HCT116 (cell line): ENCODE measurements at regions not wholly inside any gene's neighbourhood (a gene's known extent, or its start where the extent isn't known, plus 50 kb on each side); places are given as distances from the start of the nearest gene placed in this dataset.

ENCODE experiments used
- ATAC-seq: fragments of 200-7000 bp; cut with Tn5 transposase; 2 replicates; pipeline ENCODE4 v1.9.1; 2020; ENCODE audit warnings: mild to moderate bottlenecking, moderate library complexity
- BruUV-seq: library from RNA; stranded (reverse); fragments of 400-500 nt; replicated peaks from 2 replicates; lab custom pipeline; 2021; lab: Mats Ljungman, UMichigan
- CTCF ChIA-PET: fragments of 300-600 bp; sonication (Branson Sonifier 250); formaldehyde crosslinking; loops from one replicate; lab custom pipeline; 2021; ENCODE audit warnings: antibody characterized with exemption; lab: Charles Lee
- POLR2A ChIA-PET: fragments of 300-600, 350-600 bp; sonication (Branson Sonifier 250); formaldehyde crosslinking; loops from one replicate; lab custom pipeline; 2021; ENCODE audit warnings: antibody characterized with exemption; lab: Charles Lee
- RAD21 ChIA-PET, 2 experiments: fragments of 300-600 bp; sonication (Branson Sonifier 250); formaldehyde crosslinking; loops; one replicate each; lab custom pipeline; 2023; ENCODE audit warnings: low total read pairs in 2 of 2; ENCODE audit not compliant: uncharacterized antibody in 2 of 2, unreplicated experiment in 2 of 2, low non-redundant PET in 1 of 2; lab: Charles Lee
- DNase-seq: peaks from one replicate; pipeline ENCODE4 v3.0.0-alpha.2; 2010; ENCODE audit warnings: low read depth, low spot score
- H2AFZ ChIP-seq: fragments of 200-600 bp; shearing (Covaris generic), sonication (generic); 2 replicates; pipeline ENCODE4 v1.6.1; 2017; ENCODE audit warnings: low read depth, mixed run types, mixed read lengths, antibody characterized with exemption, low read length; ENCODE audit not compliant: poor library complexity, severe bottlenecking
- H3K27ac ChIP-seq: 2 replicates; pipeline ENCODE4 v1.5.1; 2012; ENCODE audit warnings: low read depth, low read length
- H3K27me3 ChIP-seq: fragments of 200-600 bp; sonication (generic); 2 replicates; pipeline ENCODE4 v1.6.1; 2016; ENCODE audit warnings: mixed run types, low read length, mixed read lengths; ENCODE audit not compliant: insufficient read depth
- H3K36me3 ChIP-seq, 2 experiments: fragments of 200-500 bp in 1 of 2; fragments of 200-600 bp in 1 of 2; sonication (Bioruptor generic) in 1 of 2; sonication (generic) in 1 of 2; 2 replicates each; pipeline versions ENCODE4 v1.5.1 to v1.6.1; 2014 to 2016; ENCODE audit warnings: low read length in 2 of 2, inconsistent platforms in 1 of 2, mixed read lengths in 1 of 2, mixed run types in 1 of 2; ENCODE audit not compliant: insufficient read depth in 2 of 2, control insufficient read depth in 1 of 2
- H3K4me1 ChIP-seq, 2 experiments: fragments of 200-600 bp in 1 of 2; sonication (generic) in 1 of 2; 2 replicates each; pipeline versions ENCODE4 v1.5.1 to v1.6.1; 2012 to 2017; ENCODE audit warnings: low read length in 2 of 2, inconsistent platforms in 1 of 2, mild to moderate bottlenecking in 1 of 2, mixed read lengths in 1 of 2, mixed run types in 1 of 2, moderate library complexity in 1 of 2; ENCODE audit not compliant: insufficient read depth in 2 of 2, control insufficient read depth in 1 of 2
- H3K4me2 ChIP-seq: fragments of 200-600 bp; sonication (generic); 2 replicates; pipeline ENCODE4 v1.6.1; 2017; ENCODE audit warnings: mixed run types, low read length, mixed read lengths
- H3K4me3 ChIP-seq, 2 experiments: fragments of 200-600 bp in 1 of 2; sonication (generic) in 1 of 2; replicated peaks in 1 of 2; 2 replicates each; pipeline ENCODE4 v1.5.1; 2011 to 2016; ENCODE audit warnings: low read length in 2 of 2, control low read depth in 1 of 2, low read depth in 1 of 2, mild to moderate bottlenecking in 1 of 2, mixed read lengths in 1 of 2, mixed run types in 1 of 2
- H3K79me2 ChIP-seq: fragments of 200-600 bp; sonication (generic); 2 replicates; pipeline ENCODE4 v1.6.1; 2017; ENCODE audit warnings: mild to moderate bottlenecking, mixed run types, low read length, moderate library complexity, mixed read lengths; ENCODE audit not compliant: insufficient read depth
- H3K9ac ChIP-seq: fragments of 200-600 bp; sonication (generic); 2 replicates; pipeline ENCODE4 v1.6.1; 2016; ENCODE audit warnings: low read length, mixed read lengths
- H3K9me2 ChIP-seq: fragments of 200-600 bp; sonication (generic), shearing (Covaris generic); 2 replicates; pipeline ENCODE4 v1.6.1; 2017; ENCODE audit warnings: mixed run types, mild to moderate bottlenecking, moderate library complexity; ENCODE audit not compliant: insufficient read depth
- H3K9me3 ChIP-seq, 2 experiments: fragments of 200-500 bp in 1 of 2; fragments of 200-600 bp in 1 of 2; sonication (Bioruptor generic) in 1 of 2; sonication (generic) in 1 of 2; 2 replicates each; pipeline ENCODE4 v1.6.1; 2014 to 2017; ENCODE audit warnings: low read length in 2 of 2, mixed read lengths in 2 of 2, inconsistent platforms in 1 of 2, low read depth in 1 of 2, mild to moderate bottlenecking in 1 of 2, mixed run types in 1 of 2, moderate library complexity in 1 of 2; ENCODE audit not compliant: control insufficient read depth in 1 of 2, insufficient read depth in 1 of 2
- H4K20me1 ChIP-seq: fragments of 200-600 bp; sonication (generic), shearing (Covaris generic); 2 replicates; pipeline ENCODE4 v1.6.1; 2017; ENCODE audit warnings: mixed run types, mild to moderate bottlenecking, moderate library complexity; ENCODE audit not compliant: insufficient read depth
- CEBPB ChIP-seq: IDR thresholded peaks from 2 replicates; pipeline ENCODE4 v1.6.1; 2012; ENCODE audit warnings: low read depth
- ELF1 ChIP-seq: IDR thresholded peaks from 2 replicates; pipeline ENCODE4 v1.6.1; 2012; ENCODE audit warnings: low read depth, borderline replicate concordance
- EZH2 ChIP-seq: fragments of 200-600 bp; sonication (generic); IDR thresholded peaks from 2 replicates; pipeline ENCODE4 v1.6.1; 2017; ENCODE audit warnings: antibody characterized with exemption, mixed run types
- FOSL1 ChIP-seq: IDR thresholded peaks from 2 replicates; pipeline ENCODE4 v1.6.1; 2012; ENCODE audit warnings: low read depth
- JUND ChIP-seq: IDR thresholded peaks from 2 replicates; pipeline ENCODE4 v1.6.1; 2012
- POLR2AphosphoS5 ChIP-seq: IDR thresholded peaks from 2 replicates; pipeline ENCODE4 v1.6.1; 2011; ENCODE audit warnings: mild to moderate bottlenecking, low read depth, low read length, moderate library complexity
- RAD21 ChIP-seq: IDR thresholded peaks from 2 replicates; pipeline ENCODE4 v1.6.1; 2012; ENCODE audit warnings: low read depth, mild to moderate bottlenecking
- SIN3A ChIP-seq: IDR thresholded peaks from 2 replicates; pipeline ENCODE4 v1.6.1; 2012; ENCODE audit warnings: low read depth
- SRF ChIP-seq: IDR thresholded peaks from 2 replicates; pipeline ENCODE4 v1.6.1; 2012; ENCODE audit warnings: low read depth
- TCF7L2 ChIP-seq: IDR thresholded peaks from 2 replicates; pipeline ENCODE4 v1.7.0; 2011; ENCODE audit warnings: borderline replicate concordance, inconsistent platforms; ENCODE audit not compliant: insufficient read depth, insufficient read length; ENCODE audit errors: extremely low read depth
- ZFX ChIP-seq: fragments of 450-650 bp; IDR thresholded peaks from 2 replicates; pipeline ENCODE4 v1.6.1; 2017
- ZNF274 ChIP-seq: fragments of 200-500 bp; sonication (Bioruptor generic); IDR thresholded peaks from 2 replicates; pipeline ENCODE4 v1.6.1; 2014; ENCODE audit warnings: mild to moderate bottlenecking, low read depth, low read length, inconsistent platforms
- intact Hi-C: fragments of 100-400 bp; cut with micrococcal nuclease; formaldehyde crosslinking; loops from 2 replicates; pipeline ENCODE4 v1.10.0; 2022
- TF ChIP-seq, protein P1 (sequence below): IDR thresholded peaks from 2 replicates; pipeline ENCODE4 v1.6.1; 2012
- TF ChIP-seq, protein P2 (sequence below), 3 experiments: fragments of 200-600 bp in 1 of 3; sonication (generic) in 1 of 3; IDR thresholded peaks in 2 of 3; conservative IDR thresholded peaks in 1 of 3; 2 replicates each; pipeline ENCODE4 v1.5.1; 2012 to 2017; ENCODE audit warnings: low read depth in 2 of 3, low read length in 2 of 3, antibody characterized with exemption in 1 of 3, borderline replicate concordance in 1 of 3, control low read depth in 1 of 3, mild to moderate bottlenecking in 1 of 3, mixed read lengths in 1 of 3, mixed run types in 1 of 3, moderate library complexity in 1 of 3; ENCODE audit not compliant: insufficient read depth in 1 of 3
- TF ChIP-seq, protein P3 (sequence below): IDR thresholded peaks from 2 replicates; pipeline ENCODE4 v1.6.1; 2011; ENCODE audit warnings: mild to moderate bottlenecking, low read length, moderate library complexity; ENCODE audit not compliant: insufficient replicate concordance; ENCODE audit errors: extremely low read depth
- TF ChIP-seq, protein P4 (sequence below): IDR thresholded peaks from 2 replicates; pipeline ENCODE4 v1.6.1; 2012; ENCODE audit warnings: low read depth

DNA sequence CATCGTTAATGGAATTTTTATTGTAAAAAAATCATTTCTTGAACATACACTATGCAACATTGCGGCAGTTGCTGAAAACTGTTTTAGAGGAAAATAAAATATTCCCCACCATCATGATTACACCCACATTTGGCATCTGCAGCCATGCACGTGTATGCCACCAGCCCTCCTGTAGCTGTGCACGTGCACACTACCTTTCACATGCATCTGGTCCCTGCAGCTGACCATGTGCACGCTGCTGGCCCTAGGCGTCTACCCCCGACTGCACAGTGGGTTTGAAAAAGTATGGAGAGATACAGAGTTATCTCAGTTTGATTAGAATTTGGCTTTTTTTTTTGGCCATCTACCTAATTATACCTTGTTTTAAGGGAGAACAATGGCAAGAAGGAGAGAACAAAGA, 569.8 kb upstream of the IGFBP7 start:
- H3K9me2 ChIP-seq: no peaks in the 10 kb centered on the region
- H3K4me3 ChIP-seq: no peak overlapping the region
- CTCF ChIA-PET: no interaction called here
- H3K79me2 ChIP-seq: no peaks in the 10 kb centered on the region
- RAD21 ChIA-PET: no interaction called here
- no peaks in the 10 kb centered on the region for H4K20me1 ChIP-seq
- BruUV-seq: no TSS peak
- DNase-seq: no peak
- POLR2A ChIA-PET: no interaction called here
- H3K9ac ChIP-seq: no peak overlapping the region
- H3K27ac ChIP-seq: no peak overlapping the region
- ATAC-seq: no peak
- peaks cover 3 to 10% of the 10 kb centered on the region in 2 experiments; a peak in 3 of 4 replicates for H3K9me3 ChIP-seq
- H3K4me2 ChIP-seq: no peak overlapping the region
- no peak overlapping the region for H2AFZ ChIP-seq
- H3K27me3 ChIP-seq: no peaks in the 10 kb centered on the region
- H3K36me3 ChIP-seq: no peaks in the 10 kb centered on the region
- no peaks in the 10 kb centered on the region for H3K4me1 ChIP-seq
- no peak for TF ChIP-seq SIN3A
- no peak for TF ChIP-seq ZFX
- TF ChIP-seq, protein P1, sequence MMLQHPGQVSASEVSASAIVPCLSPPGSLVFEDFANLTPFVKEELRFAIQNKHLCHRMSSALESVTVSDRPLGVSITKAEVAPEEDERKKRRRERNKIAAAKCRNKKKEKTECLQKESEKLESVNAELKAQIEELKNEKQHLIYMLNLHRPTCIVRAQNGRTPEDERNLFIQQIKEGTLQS: no peak
- TF ChIP-seq, protein P2, sequence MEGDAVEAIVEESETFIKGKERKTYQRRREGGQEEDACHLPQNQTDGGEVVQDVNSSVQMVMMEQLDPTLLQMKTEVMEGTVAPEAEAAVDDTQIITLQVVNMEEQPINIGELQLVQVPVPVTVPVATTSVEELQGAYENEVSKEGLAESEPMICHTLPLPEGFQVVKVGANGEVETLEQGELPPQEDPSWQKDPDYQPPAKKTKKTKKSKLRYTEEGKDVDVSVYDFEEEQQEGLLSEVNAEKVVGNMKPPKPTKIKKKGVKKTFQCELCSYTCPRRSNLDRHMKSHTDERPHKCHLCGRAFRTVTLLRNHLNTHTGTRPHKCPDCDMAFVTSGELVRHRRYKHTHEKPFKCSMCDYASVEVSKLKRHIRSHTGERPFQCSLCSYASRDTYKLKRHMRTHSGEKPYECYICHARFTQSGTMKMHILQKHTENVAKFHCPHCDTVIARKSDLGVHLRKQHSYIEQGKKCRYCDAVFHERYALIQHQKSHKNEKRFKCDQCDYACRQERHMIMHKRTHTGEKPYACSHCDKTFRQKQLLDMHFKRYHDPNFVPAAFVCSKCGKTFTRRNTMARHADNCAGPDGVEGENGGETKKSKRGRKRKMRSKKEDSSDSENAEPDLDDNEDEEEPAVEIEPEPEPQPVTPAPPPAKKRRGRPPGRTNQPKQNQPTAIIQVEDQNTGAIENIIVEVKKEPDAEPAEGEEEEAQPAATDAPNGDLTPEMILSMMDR (IDR thresholded peaks at IDR 0.05 in 2 of 3, conservative IDR thresholded peaks at IDR 0.05 in 1 of 3; ENCODE audit: borderline replicate concordance in 1 of 3, insufficient read depth in 1 of 3, low read depth in 2 of 3, low read length in 2 of 3): no peak
- TF ChIP-seq, protein P3, sequence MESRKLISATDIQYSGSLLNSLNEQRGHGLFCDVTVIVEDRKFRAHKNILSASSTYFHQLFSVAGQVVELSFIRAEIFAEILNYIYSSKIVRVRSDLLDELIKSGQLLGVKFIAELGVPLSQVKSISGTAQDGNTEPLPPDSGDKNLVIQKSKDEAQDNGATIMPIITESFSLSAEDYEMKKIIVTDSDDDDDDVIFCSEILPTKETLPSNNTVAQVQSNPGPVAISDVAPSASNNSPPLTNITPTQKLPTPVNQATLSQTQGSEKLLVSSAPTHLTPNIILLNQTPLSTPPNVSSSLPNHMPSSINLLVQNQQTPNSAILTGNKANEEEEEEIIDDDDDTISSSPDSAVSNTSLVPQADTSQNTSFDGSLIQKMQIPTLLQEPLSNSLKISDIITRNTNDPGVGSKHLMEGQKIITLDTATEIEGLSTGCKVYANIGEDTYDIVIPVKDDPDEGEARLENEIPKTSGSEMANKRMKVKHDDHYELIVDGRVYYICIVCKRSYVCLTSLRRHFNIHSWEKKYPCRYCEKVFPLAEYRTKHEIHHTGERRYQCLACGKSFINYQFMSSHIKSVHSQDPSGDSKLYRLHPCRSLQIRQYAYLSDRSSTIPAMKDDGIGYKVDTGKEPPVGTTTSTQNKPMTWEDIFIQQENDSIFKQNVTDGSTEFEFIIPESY: no peak
- TF ChIP-seq FOSL1: no peak
- no peak for TF ChIP-seq CEBPB
- no peak for TF ChIP-seq SRF
- TF ChIP-seq, protein P4, sequence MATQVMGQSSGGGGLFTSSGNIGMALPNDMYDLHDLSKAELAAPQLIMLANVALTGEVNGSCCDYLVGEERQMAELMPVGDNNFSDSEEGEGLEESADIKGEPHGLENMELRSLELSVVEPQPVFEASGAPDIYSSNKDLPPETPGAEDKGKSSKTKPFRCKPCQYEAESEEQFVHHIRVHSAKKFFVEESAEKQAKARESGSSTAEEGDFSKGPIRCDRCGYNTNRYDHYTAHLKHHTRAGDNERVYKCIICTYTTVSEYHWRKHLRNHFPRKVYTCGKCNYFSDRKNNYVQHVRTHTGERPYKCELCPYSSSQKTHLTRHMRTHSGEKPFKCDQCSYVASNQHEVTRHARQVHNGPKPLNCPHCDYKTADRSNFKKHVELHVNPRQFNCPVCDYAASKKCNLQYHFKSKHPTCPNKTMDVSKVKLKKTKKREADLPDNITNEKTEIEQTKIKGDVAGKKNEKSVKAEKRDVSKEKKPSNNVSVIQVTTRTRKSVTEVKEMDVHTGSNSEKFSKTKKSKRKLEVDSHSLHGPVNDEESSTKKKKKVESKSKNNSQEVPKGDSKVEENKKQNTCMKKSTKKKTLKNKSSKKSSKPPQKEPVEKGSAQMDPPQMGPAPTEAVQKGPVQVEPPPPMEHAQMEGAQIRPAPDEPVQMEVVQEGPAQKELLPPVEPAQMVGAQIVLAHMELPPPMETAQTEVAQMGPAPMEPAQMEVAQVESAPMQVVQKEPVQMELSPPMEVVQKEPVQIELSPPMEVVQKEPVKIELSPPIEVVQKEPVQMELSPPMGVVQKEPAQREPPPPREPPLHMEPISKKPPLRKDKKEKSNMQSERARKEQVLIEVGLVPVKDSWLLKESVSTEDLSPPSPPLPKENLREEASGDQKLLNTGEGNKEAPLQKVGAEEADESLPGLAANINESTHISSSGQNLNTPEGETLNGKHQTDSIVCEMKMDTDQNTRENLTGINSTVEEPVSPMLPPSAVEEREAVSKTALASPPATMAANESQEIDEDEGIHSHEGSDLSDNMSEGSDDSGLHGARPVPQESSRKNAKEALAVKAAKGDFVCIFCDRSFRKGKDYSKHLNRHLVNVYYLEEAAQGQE: no peak
- TF ChIP-seq RAD21: no peak
- no peak for TF ChIP-seq EZH2
- no peak for TF ChIP-seq JUND
- TF ChIP-seq ZNF274: no peak
- TF ChIP-seq POLR2AphosphoS5: no peak
- TF ChIP-seq TCF7L2: no peak
- no peak for TF ChIP-seq ELF1
- intact Hi-C loops: no loop called here
